GM19239 (cell line): ENCODE measurements at regions not wholly inside any gene's neighbourhood (a gene's known extent, or its start where the extent isn't known, plus 50 kb on each side); places are given as distances from the start of the nearest gene placed in this dataset.

ENCODE experiments used
- DNase-seq: peaks from one replicate; pipeline ENCODE4 v3.0.0; 2011; ENCODE audit warnings: low spot score; ENCODE audit not compliant: insufficient read length
- FAIRE-seq: peaks from 2 replicates; lab custom pipeline; 2011; peaks lifted over from hg19 to GRCh38; lab: Jason Lieb, UNC

- DNase-seq (no peak), FAIRE-seq (no peak)
These were observed 174.8 kb downstream of the TNFSF18 start for GRCh38 chr1:172875892-172876291.

- FAIRE-seq: no peak
- no peak for DNase-seq
These were observed 168.4 kb downstream of the TNFSF18 start for GRCh38 chr1:172882385-172882784.

GRCh38 chr1:172882791-172883386, 167.9 kb downstream of the TNFSF18 start:
- FAIRE-seq (no peak), DNase-seq (no peak)

DNA sequence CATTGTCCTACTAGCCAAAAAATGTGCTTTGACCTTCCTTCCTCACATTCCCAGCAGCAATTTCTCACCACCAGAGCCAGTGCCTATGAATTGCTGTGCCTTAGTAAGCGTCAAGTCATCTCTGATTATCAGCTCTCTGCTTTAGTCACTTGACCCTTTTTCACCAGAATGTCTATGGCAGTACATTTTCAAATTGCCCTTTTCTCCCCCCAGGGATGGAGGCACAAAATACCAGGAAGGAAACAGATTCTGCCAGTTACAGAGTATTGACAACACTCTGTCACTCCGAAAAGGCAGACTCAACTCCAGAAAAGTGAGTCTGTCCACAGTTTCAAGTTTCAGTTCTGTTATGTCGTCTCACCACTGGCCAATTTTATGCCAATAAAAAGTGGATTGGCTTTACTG, 167.4 kb downstream of the TNFSF18 start:
- DNase-seq (no peak), FAIRE-seq (peak; percentile 71)

DNA sequence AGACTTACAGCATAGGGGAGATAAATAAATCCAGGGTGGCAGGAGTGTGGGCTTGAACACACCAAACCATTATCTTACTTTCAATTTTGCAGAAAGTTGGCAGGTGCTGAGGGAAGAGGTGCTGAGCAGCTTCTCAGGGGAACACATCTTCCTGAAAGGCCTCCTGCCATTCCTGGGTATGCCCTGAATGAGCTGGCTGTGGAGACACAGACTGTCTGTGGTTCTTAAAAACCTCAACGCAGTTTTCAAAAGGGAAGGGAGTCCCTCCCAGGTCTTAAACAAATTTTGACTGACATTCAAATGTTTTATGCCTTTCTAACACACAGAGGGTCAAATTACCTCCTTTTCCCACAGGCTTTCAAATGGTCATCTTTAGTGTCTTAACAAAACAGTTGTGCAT, 166.9 kb downstream of the TNFSF18 start:
- FAIRE-seq: no peak
- no peak for DNase-seq

DNA sequence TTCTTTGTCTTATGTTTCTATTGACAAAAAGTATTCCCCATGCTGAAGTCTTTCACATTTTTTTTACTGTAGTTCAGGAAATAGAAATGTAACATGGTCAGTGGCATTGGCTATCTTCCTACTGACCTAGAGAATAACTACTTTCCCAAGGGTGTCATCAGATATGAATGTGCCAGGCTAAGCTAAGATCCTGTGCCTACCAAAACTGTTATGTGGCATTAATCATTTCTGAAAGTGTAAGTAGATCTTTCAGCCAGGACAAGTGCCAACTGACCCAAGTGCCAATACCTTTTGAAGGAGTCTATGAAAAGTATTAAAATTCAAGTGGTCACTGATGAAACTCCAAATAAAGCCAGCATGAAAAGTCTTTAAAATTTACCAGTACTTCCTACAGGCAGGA, 165.3 kb downstream of the TNFSF18 start:
- FAIRE-seq: no peak
- no peak for DNase-seq

DNA sequence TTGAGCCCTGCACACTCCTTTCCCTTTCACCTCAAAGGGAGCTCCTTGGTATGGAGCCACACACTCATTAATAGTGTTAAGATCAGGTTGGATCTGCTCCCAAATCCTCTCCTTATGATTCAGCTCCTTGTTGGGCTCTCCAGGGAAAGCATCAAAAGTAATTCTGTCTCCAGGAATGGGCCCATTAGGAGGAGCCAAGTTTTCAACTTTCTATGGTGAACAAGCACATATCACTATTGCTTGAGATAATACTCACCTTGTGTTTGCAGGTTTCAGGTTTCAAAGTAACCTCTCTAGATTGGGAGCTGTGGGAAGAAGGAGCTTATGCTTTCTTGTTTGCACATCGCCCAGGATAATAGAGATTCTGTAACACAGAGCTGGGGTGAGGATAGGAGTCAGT, 164.8 kb downstream of the TNFSF18 start:
- no peak for FAIRE-seq
- no peak for DNase-seq

- no peak for FAIRE-seq
- DNase-seq: no peak
These were observed 163.6 kb downstream of the TNFSF18 start for GRCh38 chr1:172887162-172887561.

DNA sequence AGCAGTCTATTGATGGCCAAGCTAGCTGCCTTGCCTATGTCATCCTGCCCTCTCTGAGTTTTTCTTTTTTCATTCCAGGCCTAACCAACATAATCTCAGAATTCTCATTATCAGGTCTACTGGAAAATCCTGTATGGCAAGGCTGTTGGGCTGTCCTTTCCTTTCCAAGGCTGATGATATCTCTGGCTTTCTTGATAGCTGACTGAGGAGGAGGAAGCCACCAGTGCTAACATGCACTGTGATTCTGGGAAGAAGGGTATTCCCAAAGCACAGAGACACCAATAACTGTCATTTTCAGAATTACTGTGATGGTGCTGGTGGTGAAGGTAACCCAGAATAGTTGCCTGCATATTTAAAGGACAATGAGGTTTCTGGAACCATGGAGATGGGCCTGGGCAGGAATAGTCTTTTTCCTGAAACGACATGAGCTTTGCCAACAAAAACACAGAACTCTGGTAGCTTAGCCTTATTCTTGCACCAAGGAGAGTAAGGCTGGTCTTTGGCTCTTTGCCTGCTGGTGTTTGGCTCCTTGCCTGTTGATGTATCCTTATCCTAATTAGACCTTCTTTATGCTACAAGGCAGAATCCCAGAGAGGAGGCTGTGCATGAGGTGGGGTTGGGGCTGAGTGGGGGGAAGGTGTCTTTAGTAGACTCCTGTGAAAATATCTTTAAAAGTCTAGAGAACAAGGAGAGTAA, 157.4 kb downstream of the TNFSF18 start:
- DNase-seq: no peak
- peak; percentile 26 for FAIRE-seq

DNA sequence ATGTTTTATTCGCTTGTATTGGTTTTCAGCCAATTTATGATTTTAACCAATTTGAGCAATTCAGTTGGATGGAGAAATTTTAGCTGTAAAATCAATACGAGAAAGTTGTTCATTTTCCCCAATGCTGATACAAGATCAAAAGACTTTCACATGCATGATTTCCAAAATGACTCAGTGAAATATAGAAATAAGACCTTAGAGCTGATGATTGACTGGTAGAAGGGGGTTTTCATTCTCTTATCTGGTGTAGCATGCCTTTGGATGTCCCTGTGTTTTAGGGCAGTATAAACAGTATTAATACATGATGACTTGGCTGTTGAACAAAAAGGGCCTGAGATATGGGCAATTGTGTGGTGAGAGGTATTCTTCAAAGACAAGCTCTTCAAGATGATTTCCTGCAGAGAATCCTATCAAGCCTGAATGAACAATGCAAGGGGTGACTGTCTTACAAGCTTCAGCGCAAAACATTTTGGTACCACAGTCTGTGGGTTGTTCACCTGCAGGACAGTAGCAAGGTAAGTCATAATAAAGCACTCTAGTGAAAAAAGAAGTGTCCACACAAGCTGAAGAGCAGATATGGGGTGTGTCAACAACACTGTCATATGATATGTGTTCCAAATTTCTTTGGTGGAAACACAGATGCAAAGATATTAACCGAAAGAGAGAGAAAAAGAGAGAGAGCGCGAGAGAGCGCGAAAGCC, 156.2 kb downstream of the TNFSF18 start:
- no peak for FAIRE-seq
- no peak for DNase-seq

GRCh38 chr1:172895050-172895460, 155.7 kb downstream of the TNFSF18 start:
- FAIRE-seq (peak; percentile 94), DNase-seq (peak; percentile 31)

DNA sequence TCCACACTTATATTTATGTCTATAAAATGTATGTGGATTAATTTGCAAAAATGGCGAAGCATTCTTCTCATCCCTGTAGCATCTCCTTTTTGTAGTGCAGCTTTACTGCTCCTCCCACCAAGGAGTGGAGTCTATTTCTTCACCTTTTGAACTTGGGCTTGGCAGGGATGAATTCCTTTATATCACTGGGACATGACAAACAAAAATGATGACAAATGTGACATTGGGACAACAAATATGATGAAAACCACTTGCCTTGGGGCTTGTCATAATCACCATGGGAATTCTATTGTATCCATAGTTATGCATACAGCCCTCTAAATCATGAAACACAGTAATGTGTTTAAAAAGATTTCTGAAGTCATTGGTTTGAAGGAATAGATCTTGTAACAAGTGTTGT, 155.0 kb downstream of the TNFSF18 start:
- no peak for FAIRE-seq
- no peak for DNase-seq

DNA sequence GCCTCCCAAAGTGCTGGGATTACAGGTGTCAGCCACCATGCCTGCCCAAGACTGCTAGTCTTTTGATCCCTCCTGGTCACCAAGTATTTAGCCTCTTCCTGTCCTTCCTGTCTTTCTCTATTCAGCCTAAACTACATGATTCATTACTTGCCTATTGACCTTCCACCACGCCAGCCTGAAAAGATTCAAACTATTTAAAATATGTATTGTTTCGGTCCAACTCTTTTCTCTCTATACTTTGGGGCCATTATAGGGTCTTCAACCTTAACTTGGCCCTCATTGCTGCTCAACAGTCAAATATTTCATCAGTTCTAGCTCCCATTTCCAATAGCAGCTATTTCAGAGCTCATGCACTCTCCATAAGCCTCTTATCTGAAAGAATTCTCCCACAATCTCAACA, 153.0 kb downstream of the TNFSF18 start:
- DNase-seq (no peak), FAIRE-seq (no peak)

DNA sequence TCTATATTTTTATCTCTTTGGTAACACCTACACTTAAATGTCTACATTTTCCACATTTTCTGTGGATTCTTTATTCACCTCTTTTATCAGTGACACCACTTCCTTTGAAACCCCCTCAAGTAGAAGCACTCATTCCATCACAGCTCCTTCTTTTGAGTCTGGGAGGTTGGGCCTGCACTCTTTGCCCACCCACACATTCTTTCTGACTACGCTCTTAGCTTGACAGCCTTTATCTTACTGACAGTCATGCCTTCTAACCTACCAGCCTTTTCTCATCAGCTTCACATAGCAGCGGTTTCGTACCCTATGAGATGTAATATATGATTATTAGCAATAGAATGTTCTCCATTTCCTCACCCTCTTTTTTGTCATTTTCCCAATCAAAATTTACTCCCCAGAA, 151.9 kb downstream of the TNFSF18 start:
- FAIRE-seq (no peak), DNase-seq (no peak)

GRCh38 chr1:172900376-172900997, 150.3 kb downstream of the TNFSF18 start:
- FAIRE-seq (no peak), DNase-seq (no peak)

GRCh38 chr1:172902200-172902599, 148.5 kb downstream of the TNFSF18 start:
- DNase-seq: no peak
- no peak for FAIRE-seq

DNA sequence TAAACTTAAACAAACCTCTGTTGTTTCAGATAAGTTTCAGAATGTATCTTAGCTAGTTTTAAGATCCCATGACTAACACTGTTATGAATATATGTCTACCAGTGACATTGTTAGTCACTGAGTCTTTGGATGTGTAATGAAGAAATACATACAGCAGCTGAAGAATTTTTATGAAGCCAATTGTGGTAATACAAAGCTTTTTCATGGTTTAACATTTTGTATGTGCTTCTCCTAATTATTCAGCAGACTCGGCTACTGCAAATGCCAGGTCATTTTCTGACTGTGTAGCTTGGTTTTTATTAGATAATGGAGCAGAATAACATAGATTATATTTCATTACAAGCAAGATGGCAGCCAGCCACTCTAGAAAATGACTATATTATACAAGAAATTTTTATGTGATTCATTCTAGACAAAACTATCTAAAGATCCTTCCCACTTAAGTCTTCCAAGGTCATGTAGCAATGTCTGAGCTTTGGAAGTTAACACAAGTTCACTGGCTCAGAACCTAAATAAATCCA, 147.8 kb downstream of the TNFSF18 start:
- FAIRE-seq (no peak), DNase-seq (no peak)

- no peak for FAIRE-seq
- no peak for DNase-seq
These were observed 147.0 kb downstream of the TNFSF18 start for GRCh38 chr1:172903581-172904220.

DNA sequence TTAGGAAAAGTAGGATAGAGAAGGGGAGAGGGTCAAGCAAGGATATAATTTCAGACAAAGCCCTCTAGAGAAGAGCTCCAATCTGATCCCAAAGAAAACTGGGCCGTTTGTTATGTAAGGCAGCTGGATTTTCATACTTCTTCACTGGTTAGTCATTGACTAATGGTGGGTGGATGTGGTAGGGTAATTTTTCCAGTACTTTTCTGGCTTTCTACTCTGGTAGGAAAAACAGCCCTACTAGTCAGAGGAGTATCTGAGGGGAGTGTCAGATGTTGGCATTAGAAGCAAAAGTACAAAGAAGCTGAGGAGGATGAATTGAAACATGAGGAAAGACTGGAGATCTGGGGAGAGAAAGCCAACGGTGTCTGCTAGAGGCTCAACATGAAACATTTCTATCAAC, 145.3 kb downstream of the TNFSF18 start:
- no peak for FAIRE-seq

GRCh38 chr1:172906778-172907592, 143.8 kb downstream of the TNFSF18 start:
- FAIRE-seq (peak; percentile 28), DNase-seq (no peak)

More for the DNA sequence above, 145.3 kb downstream of the TNFSF18 start:
- DNase-seq: no peak
